HFF-Myc (cell line): ENCODE measurements at regions not wholly inside any gene's neighbourhood (a gene's known extent, or its start where the extent isn't known, plus 50 kb on each side); places are given as distances from the start of the nearest gene placed in this dataset.
A peak's percentile ranks its signal among the peaks of the same experiment; 100 is the strongest.

Experiments
- DNase-seq: peaks from one replicate; pipeline ENCODE4 v3.0.0-alpha.2; 2011; ENCODE audit warnings: low read depth; ENCODE audit errors: extremely low read depth
- H3K4me3 ChIP-seq: replicated peaks from 2 replicates; pipeline ENCODE4 v1.5.1; 2011; ENCODE audit warnings: low read depth, mild to moderate bottlenecking, control low read depth, low read length
- CTCF ChIP-seq: IDR thresholded peaks from 2 replicates; pipeline ENCODE4 v1.5.1; 2012; ENCODE audit warnings: mild to moderate bottlenecking, low read depth, low read length, control low read depth; ENCODE audit errors: missing control alignments

- peak; percentile 78 for TF ChIP-seq CTCF
- DNase-seq = peak; percentile 56
- no peak overlapping the region for H3K4me3 ChIP-seq
Measured at GRCh38 chr15:56821721-56822425, 88.6 kb upstream of the ZNF280D start.

GRCh38 chr15:56820333-56820732 lies 87.0 kb upstream of the ZNF280D start:
- DNase-seq = no peak
- H3K4me3 ChIP-seq = no peak overlapping the region
- TF ChIP-seq CTCF = no peak

- H3K4me3 ChIP-seq = no peak overlapping the region
- TF ChIP-seq CTCF = no peak
- no peak for DNase-seq
Measured at GRCh38 chr15:56817321-56818080, 84.2 kb upstream of the ZNF280D start.

- DNase-seq = no peak
- no peak overlapping the region for H3K4me3 ChIP-seq
Measured at GRCh38 chr15:56816781-56817180, 83.5 kb upstream of the ZNF280D start.

GRCh38 chr15:56815247-56815646 lies 81.9 kb upstream of the ZNF280D start:
- TF ChIP-seq CTCF = no peak
- no peak overlapping the region for H3K4me3 ChIP-seq
- no peak for DNase-seq

More at GRCh38 chr15:56816781-56817180, 83.5 kb upstream of the ZNF280D start:
- no peak for TF ChIP-seq CTCF

GRCh38 chr15:56814429-56814828 lies 81.1 kb upstream of the ZNF280D start:
- no peak for DNase-seq
- no peak for TF ChIP-seq CTCF
- no peak overlapping the region for H3K4me3 ChIP-seq
